Stimulated activated CD4-positive, alpha-beta T cell treated with anti-CD3 and anti-CD28 coated beads, Interleukin-15, amount 100 ng/mL, for 1 hour (primary cell): ENCODE measurements at regions not wholly inside any gene's neighbourhood (a gene's known extent, or its start where the extent isn't known, plus 50 kb on each side); places are given as distances from the start of the nearest gene placed in this dataset.
"Not testable (repeated sequence)": the region's sequence is repeated elsewhere in the genome, so short reads cannot be mapped to it uniquely, and the experiment has no call there.

ENCODE experiments used
- DNase-seq, 2 donors: peaks; one replicate each; pipeline ENCODE4 v3.0.0-alpha.2; 2020; ENCODE audit warnings: low read depth in 1 of 2, low spot score in 1 of 2

- no peak for DNase-seq
Observed at GRCh38 chr17:83190601-83191387, 111.4 kb downstream of the METRNL start.

GRCh38 chr17:83191388-83192160 is 112.2 kb downstream of the METRNL start:
- no peak for DNase-seq

- no peak for DNase-seq
Observed at GRCh38 chr17:83192161-83192788, 112.9 kb downstream of the METRNL start.

- not testable (repeated sequence) for DNase-seq
Observed at GRCh38 chr17:83192789-83193335, 113.5 kb downstream of the METRNL start.

- DNase-seq = no peak
Observed at GRCh38 chr17:83193336-83194185, 114.2 kb downstream of the METRNL start.

- DNase-seq = no peak
Observed at GRCh38 chr17:83194186-83194561, 114.8 kb downstream of the METRNL start.

GRCh38 chr17:83194761-83195329 is 115.4 kb downstream of the METRNL start:
- no peak for DNase-seq

GRCh38 chr17:83195330-83196023 is 116.1 kb downstream of the METRNL start:
- no peak for DNase-seq

- DNase-seq = no peak
Observed at GRCh38 chr17:83196024-83196365, 116.6 kb downstream of the METRNL start.

- no peak for DNase-seq
Observed at GRCh38 chr17:83196366-83196765, 117.0 kb downstream of the METRNL start.

- no peak for DNase-seq
Observed at GRCh38 chr17:83196973-83197880, 117.8 kb downstream of the METRNL start.

GRCh38 chr17:83198366-83199341 is 119.2 kb downstream of the METRNL start:
- DNase-seq = no peak

GRCh38 chr17:83199500-83200201 is 120.2 kb downstream of the METRNL start:
- DNase-seq = no peak

GRCh38 chr17:83200231-83200699 is 120.9 kb downstream of the METRNL start:
- DNase-seq = no peak

- DNase-seq = no peak
Observed at GRCh38 chr17:83200751-83201150, 121.3 kb downstream of the METRNL start.

GRCh38 chr17:83201206-83202001 is 122.0 kb downstream of the METRNL start:
- no peak for DNase-seq
